Sigmoid colon (tissue), 3 donors: ENCODE measurements at regions not wholly inside any gene's neighbourhood (a gene's known extent, or its start where the extent isn't known, plus 50 kb on each side); places are given as distances from the start of the nearest gene placed in this dataset.

Source experiments
- POLR2A ChIP-seq, 2 donors: fragments of 450-650 bp; IDR thresholded peaks; one replicate each; pipeline ENCODE4 v1.6.1; 2016; ENCODE audit warnings: antibody characterized with exemption in 2 of 2, mild to moderate bottlenecking in 2 of 2, moderate library complexity in 2 of 2
- TF ChIP-seq, protein P1 (sequence below), 4 experiments: fragments of 450-650 bp in 3 of 4; fragments of 200-600 bp in 1 of 4; IDR thresholded peaks; one replicate each; pipeline ENCODE4 v1.5.1; 2016 to 2019; ENCODE audit warnings: antibody characterized with exemption in 4 of 4, mild to moderate bottlenecking in 3 of 4, moderate library complexity in 2 of 4

DNA sequence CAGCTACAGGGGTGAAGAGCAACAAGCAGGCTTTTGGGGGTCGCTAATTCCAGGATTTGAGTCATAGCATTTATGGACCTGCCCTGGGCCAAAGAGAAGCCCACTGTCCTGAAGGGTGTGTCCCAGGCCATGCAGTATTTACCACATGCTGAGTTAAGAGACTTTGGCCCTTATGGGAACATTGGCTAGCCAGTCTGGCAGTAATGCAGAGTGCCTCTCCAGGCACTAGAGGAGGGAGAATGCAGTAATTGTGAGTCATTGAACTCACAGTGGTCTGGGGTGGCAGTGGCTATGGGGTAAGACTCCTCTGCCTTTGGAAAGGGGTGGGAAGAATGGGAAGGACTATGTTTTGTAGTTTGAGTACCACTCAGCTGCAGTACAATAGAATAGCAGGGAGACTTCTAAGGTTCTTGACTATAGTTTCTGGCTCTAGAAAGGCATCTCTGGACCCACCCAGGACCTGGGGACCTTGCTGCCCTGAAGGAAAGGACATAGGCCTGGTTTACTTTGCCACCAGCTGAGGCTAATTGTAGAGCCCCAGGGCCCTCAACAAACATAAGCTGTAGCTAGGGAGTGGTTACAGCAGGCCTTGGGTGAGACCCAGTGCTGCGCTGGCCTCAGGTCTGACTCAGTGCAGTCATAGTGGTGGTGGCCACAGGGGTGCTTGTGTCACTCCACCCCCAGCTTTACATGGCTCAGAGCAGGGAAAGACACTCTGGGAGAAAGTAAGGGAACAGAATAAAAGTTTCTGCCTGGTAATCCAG lies 520.9 kb downstream of the HTR1B start:
- TF ChIP-seq, protein P1, sequence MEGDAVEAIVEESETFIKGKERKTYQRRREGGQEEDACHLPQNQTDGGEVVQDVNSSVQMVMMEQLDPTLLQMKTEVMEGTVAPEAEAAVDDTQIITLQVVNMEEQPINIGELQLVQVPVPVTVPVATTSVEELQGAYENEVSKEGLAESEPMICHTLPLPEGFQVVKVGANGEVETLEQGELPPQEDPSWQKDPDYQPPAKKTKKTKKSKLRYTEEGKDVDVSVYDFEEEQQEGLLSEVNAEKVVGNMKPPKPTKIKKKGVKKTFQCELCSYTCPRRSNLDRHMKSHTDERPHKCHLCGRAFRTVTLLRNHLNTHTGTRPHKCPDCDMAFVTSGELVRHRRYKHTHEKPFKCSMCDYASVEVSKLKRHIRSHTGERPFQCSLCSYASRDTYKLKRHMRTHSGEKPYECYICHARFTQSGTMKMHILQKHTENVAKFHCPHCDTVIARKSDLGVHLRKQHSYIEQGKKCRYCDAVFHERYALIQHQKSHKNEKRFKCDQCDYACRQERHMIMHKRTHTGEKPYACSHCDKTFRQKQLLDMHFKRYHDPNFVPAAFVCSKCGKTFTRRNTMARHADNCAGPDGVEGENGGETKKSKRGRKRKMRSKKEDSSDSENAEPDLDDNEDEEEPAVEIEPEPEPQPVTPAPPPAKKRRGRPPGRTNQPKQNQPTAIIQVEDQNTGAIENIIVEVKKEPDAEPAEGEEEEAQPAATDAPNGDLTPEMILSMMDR (IDR thresholded peaks at IDR 0.05), result no peak
- no peak for TF ChIP-seq POLR2A (IDR thresholded peaks at IDR 0.05)
